ENCODE measurements at regions not wholly inside any gene's neighbourhood (a gene's known extent, or its start where the extent isn't known, plus 50 kb on each side); places are given as distances from the start of the nearest gene placed in this dataset.

DNA sequence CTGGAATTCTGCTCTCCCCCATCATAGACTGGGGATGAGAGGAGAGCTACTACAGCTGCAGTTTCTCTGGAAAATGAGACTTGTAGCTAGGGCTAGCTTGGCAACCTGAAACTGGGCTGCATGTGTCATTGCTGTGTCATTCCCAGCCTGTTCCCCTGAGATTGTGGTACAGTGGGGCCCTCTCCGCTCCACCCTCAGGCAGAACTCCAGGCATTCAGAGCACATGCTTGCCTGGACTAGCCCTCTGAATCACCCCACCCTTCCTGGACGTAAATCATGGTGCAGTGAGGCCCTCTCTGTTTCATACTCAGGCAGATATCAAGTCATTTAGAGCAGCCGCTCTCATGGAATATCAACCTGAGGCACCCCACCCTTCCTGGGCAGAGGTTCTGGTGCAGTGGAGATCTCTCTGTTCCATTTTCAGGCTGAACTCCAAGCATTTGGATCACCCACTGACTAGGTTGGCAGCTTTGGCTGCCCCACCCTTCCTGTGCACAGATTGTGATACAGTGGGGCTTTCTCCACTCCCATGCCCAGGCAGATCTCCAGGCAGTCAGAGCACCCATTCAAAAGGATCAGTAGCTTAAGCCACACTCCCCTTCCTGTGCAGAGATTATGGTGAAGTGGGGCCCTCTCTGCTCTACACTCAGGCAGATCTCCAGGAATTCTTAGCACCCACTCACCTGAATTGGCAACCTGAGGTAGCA, 274.4 kb downstream of the C11orf87 start:
- Histone ChIP-seq H3K9me3 (ENCODE audit: control insufficient read depth, low read length) (peaks cover 26% of the 10 kb centered on the region), H3K27me3 (ENCODE audit: control insufficient read depth, insufficient read depth, low read length, poor library complexity, severe bottlenecking) (no peaks in the 10 kb centered on the region), H3K27ac (ENCODE audit: low read depth, low read length) (no peak overlapping the region), H3K9ac (ENCODE audit: extremely low read depth, low read length, poor library complexity, severe bottlenecking) (no peak overlapping the region), H3K4me3 (ENCODE audit: low read length) (no peak overlapping the region), H3K4me1 (ENCODE audit: control insufficient read depth, insufficient read depth, low read length) (no peaks in the 10 kb centered on the region), H3K36me3 (ENCODE audit: control insufficient read depth, insufficient read depth, low read length) (no peaks in the 10 kb centered on the region)
- Mint-ChIP-seq H3K4me1 (no peaks in the 10 kb centered on the region), H3K27ac (no peak overlapping the region), H3K9me3 (peaks cover 18% of the 10 kb centered on the region), H3K36me3 (ENCODE audit: low read depth) (no peaks in the 10 kb centered on the region), H3K4me3 (no peak overlapping the region), H3K27me3 (ENCODE audit: insufficient read depth) (no peaks in the 10 kb centered on the region)
- TF ChIP-seq, protein P1, sequence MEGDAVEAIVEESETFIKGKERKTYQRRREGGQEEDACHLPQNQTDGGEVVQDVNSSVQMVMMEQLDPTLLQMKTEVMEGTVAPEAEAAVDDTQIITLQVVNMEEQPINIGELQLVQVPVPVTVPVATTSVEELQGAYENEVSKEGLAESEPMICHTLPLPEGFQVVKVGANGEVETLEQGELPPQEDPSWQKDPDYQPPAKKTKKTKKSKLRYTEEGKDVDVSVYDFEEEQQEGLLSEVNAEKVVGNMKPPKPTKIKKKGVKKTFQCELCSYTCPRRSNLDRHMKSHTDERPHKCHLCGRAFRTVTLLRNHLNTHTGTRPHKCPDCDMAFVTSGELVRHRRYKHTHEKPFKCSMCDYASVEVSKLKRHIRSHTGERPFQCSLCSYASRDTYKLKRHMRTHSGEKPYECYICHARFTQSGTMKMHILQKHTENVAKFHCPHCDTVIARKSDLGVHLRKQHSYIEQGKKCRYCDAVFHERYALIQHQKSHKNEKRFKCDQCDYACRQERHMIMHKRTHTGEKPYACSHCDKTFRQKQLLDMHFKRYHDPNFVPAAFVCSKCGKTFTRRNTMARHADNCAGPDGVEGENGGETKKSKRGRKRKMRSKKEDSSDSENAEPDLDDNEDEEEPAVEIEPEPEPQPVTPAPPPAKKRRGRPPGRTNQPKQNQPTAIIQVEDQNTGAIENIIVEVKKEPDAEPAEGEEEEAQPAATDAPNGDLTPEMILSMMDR (conservative IDR thresholded peaks at IDR 0.05) = no peak
- 88 to 100% methylated on average over 2 to 3 of the region's 3 CpGs for WGBS, 2 experiments (ENCODE audit: insufficient coverage in 1 of 2, insufficient read length in 1 of 2)
- no peak for DNase-seq

DNA sequence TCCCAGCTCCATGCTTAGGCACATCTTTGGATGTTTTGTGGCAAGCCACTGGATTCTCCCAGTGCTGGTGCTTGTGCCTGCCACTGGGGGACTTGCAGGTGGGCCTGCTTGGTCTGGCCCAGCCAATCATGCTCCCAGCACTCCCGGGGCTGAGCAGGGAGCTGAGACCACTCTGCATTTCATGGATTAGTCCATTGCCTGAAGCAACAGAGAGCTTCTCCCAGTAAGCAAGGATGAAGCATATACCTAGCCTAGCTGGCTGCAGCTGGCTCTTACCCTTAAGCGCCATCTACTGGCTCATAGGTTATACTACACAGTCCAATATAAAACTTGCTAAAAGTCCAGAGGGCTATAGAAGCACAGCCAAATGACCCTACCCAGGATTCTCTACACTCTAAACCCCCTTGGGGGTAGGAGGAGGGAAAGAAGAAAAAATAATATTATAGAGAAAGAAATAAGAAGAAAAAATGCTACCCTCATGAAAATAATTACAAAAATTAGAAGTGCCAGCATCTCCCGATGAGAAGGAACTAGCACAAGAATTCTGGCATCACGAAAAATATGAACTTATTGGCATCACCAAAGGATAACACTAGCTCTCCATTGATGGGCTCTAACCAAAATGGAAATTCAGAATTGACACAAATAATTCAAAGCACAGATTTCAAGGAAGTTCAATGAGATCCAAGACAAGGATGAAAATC, 275.3 kb downstream of the C11orf87 start:
- Mint-ChIP-seq H3K27ac (no peak overlapping the region), H3K4me1 (no peaks in the 10 kb centered on the region), H3K4me3 (no peak overlapping the region)

DNA sequence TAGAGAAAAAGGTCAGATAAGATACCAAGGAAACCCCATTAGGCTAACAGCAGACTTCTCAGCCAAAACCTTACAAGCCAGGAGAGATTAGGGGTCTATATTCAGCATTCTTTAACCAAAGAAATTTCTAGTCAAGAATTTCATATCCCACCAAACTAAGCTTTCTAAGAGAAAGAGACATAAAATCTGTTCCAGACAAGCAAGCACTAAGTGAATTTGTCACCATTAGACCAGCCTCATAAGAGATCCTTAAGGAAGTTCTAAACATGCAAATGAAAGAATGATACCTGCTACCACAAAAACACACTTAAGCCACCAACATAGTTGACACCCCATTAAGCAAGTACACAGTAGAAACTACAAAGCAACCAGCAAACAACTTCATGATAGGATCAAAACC, 276.2 kb downstream of the C11orf87 start:
- H3K36me3 ChIP-seq (ENCODE audit: control insufficient read depth, insufficient read depth, low read length) = no peaks in the 10 kb centered on the region
- H3K4me1 Mint-ChIP-seq = no peaks in the 10 kb centered on the region
- TF ChIP-seq, protein P1 (conservative IDR thresholded peaks at IDR 0.05) = no peak
- H3K4me3 Mint-ChIP-seq = no peak overlapping the region
- peaks cover 20% of the 10 kb centered on the region for H3K9me3 Mint-ChIP-seq
- H3K27me3 ChIP-seq (ENCODE audit: control insufficient read depth, insufficient read depth, low read length, poor library complexity, severe bottlenecking) = no peaks in the 10 kb centered on the region
- no peak overlapping the region for H3K9ac ChIP-seq (ENCODE audit: extremely low read depth, low read length, poor library complexity, severe bottlenecking)
- H3K36me3 Mint-ChIP-seq (ENCODE audit: low read depth) = no peaks in the 10 kb centered on the region
- no peaks in the 10 kb centered on the region for H3K4me1 ChIP-seq (ENCODE audit: control insufficient read depth, insufficient read depth, low read length)
- no peak overlapping the region for H3K27ac ChIP-seq (ENCODE audit: low read depth, low read length)
- H3K4me3 ChIP-seq (ENCODE audit: low read length) = no peak overlapping the region
- H3K27me3 Mint-ChIP-seq (ENCODE audit: insufficient read depth) = no peaks in the 10 kb centered on the region
- DNase-seq = no peak
- H3K9me3 ChIP-seq (ENCODE audit: control insufficient read depth, low read length) = peaks cover 26% of the 10 kb centered on the region
- no peak overlapping the region for H3K27ac Mint-ChIP-seq

More for the DNA sequence above, 275.3 kb downstream of the C11orf87 start:
- no peaks in the 10 kb centered on the region for H3K27me3 ChIP-seq (ENCODE audit: control insufficient read depth, insufficient read depth, low read length, poor library complexity, severe bottlenecking)
- no peaks in the 10 kb centered on the region for H3K36me3 Mint-ChIP-seq (ENCODE audit: low read depth)
- DNase-seq = peak; percentile 69
- WGBS, 2 experiments (ENCODE audit: insufficient coverage in 1 of 2, insufficient read length in 1 of 2) = 60 to 83% methylated on average over 3 to 4 of the region's 4 CpGs
- H3K9ac ChIP-seq (ENCODE audit: extremely low read depth, low read length, poor library complexity, severe bottlenecking) = no peak overlapping the region
- H3K4me1 ChIP-seq (ENCODE audit: control insufficient read depth, insufficient read depth, low read length) = no peaks in the 10 kb centered on the region
- TF ChIP-seq, protein P1 (conservative IDR thresholded peaks at IDR 0.05) = peak; percentile 89
- no peak overlapping the region for H3K4me3 ChIP-seq (ENCODE audit: low read length)
- H3K27me3 Mint-ChIP-seq (ENCODE audit: insufficient read depth) = no peaks in the 10 kb centered on the region
- peaks cover 20% of the 10 kb centered on the region for H3K9me3 Mint-ChIP-seq
- no peak overlapping the region for H3K27ac ChIP-seq (ENCODE audit: low read depth, low read length)
- no peaks in the 10 kb centered on the region for H3K36me3 ChIP-seq (ENCODE audit: control insufficient read depth, insufficient read depth, low read length)
- H3K9me3 ChIP-seq (ENCODE audit: control insufficient read depth, low read length) = peaks cover 26% of the 10 kb centered on the region
